Pulmonary artery endothelial cell (primary cell): ENCODE measurements at regions not wholly inside any gene's neighbourhood (a gene's known extent, or its start where the extent isn't known, plus 50 kb on each side); places are given as distances from the start of the nearest gene placed in this dataset.

ENCODE experiments used
- DNase-seq: peaks from one replicate; pipeline ENCODE4 v3.0.0-alpha.2; 2011; ENCODE audit warnings: low read depth, low spot score

GRCh38 chr1:22218618-22219250 lies 75.8 kb upstream of the WNT4 start:
- no peak for DNase-seq

- no peak for DNase-seq
Measured at GRCh38 chr1:22221233-22221780, 78.4 kb upstream of the WNT4 start.

GRCh38 chr1:22222723-22223122 lies 79.8 kb upstream of the WNT4 start:
- no peak for DNase-seq

- no peak for DNase-seq
Measured at GRCh38 chr1:22223176-22223575, 80.3 kb upstream of the WNT4 start.

- no peak for DNase-seq
Measured at GRCh38 chr1:22224091-22224490, 81.2 kb upstream of the WNT4 start.

- no peak for DNase-seq
Measured at GRCh38 chr1:22224631-22225030, 81.7 kb upstream of the WNT4 start.

- no peak for DNase-seq
Measured at GRCh38 chr1:22225858-22226589, 83.1 kb upstream of the WNT4 start.

GRCh38 chr1:22228074-22228473 lies 85.2 kb upstream of the WNT4 start:
- DNase-seq = no peak

GRCh38 chr1:22228505-22228911 lies 85.6 kb upstream of the WNT4 start:
- DNase-seq = no peak

GRCh38 chr1:22229379-22229778 lies 86.5 kb upstream of the WNT4 start:
- no peak for DNase-seq

GRCh38 chr1:22231068-22231593 lies 88.2 kb upstream of the WNT4 start:
- no peak for DNase-seq

GRCh38 chr1:22231995-22232690 lies 89.2 kb upstream of the WNT4 start:
- DNase-seq = no peak

- DNase-seq = no peak
Measured at GRCh38 chr1:22233222-22233621, 90.3 kb upstream of the WNT4 start.

GRCh38 chr1:22234476-22235030 lies 91.7 kb upstream of the WNT4 start:
- no peak for DNase-seq

GRCh38 chr1:22236166-22236565 lies 93.3 kb upstream of the WNT4 start:
- no peak for DNase-seq

GRCh38 chr1:22236900-22237299 lies 94.0 kb upstream of the WNT4 start:
- no peak for DNase-seq

GRCh38 chr1:22237433-22238093 lies 94.7 kb upstream of the WNT4 start:
- no peak for DNase-seq

- no peak for DNase-seq
Measured at GRCh38 chr1:22238356-22239224, 95.7 kb upstream of the WNT4 start.

GRCh38 chr1:22239378-22239777 lies 96.5 kb upstream of the WNT4 start:
- no peak for DNase-seq

GRCh38 chr1:22241250-22241649 lies 98.4 kb upstream of the WNT4 start:
- DNase-seq = no peak
